H9 (cell line): ENCODE measurements at regions not wholly inside any gene's neighbourhood (a gene's known extent, or its start where the extent isn't known, plus 50 kb on each side); places are given as distances from the start of the nearest gene placed in this dataset.

Experiments used
- DNase-seq: peaks from one replicate; pipeline ENCODE4 v3.0.0-alpha.2; 2017
- H2AFZ ChIP-seq: one replicate; pipeline ENCODE4 v1.6.1; 2013; ENCODE audit warnings: mild to moderate bottlenecking, low read length, control low read depth, moderate library complexity
- H2AK5ac ChIP-seq: 2 replicates; pipeline ENCODE4 v1.6.1; 2013; ENCODE audit warnings: low read length, control low read depth, mixed read lengths; ENCODE audit not compliant: insufficient read length
- H2BK120ac ChIP-seq: one replicate; pipeline ENCODE4 v1.6.1; 2013; ENCODE audit warnings: low read depth, mild to moderate bottlenecking, low read length, control low read depth, inconsistent platforms; ENCODE audit not compliant: poor library complexity, severe bottlenecking
- H2BK12ac ChIP-seq: 2 replicates; pipeline ENCODE4 v1.6.1; 2013; ENCODE audit warnings: low read length, control low read depth, mixed read lengths, low read depth; ENCODE audit not compliant: insufficient read length
- H2BK15ac ChIP-seq: 2 replicates; pipeline ENCODE4 v1.6.1; 2013; ENCODE audit warnings: low read depth, low read length, control low read depth
- H2BK20ac ChIP-seq: one replicate; pipeline ENCODE4 v1.6.1; 2013; ENCODE audit warnings: low read depth, mild to moderate bottlenecking, low read length, control low read depth, inconsistent platforms; ENCODE audit not compliant: poor library complexity, severe bottlenecking
- H2BK5ac ChIP-seq: 2 replicates; pipeline ENCODE4 v1.6.1; 2013; ENCODE audit warnings: low read length, control low read depth, mixed read lengths; ENCODE audit not compliant: insufficient read length
- H3K14ac ChIP-seq: 2 replicates; pipeline ENCODE4 v1.6.1; 2013; ENCODE audit warnings: low read length, control low read depth; ENCODE audit not compliant: insufficient read depth
- H3K18ac ChIP-seq: 2 replicates; pipeline ENCODE4 v1.6.1; 2013; ENCODE audit warnings: low read depth, mild to moderate bottlenecking, mixed read lengths, low read length, control low read depth; ENCODE audit not compliant: insufficient read length
- H3K23ac ChIP-seq: 2 replicates; pipeline ENCODE4 v1.6.1; 2013; ENCODE audit warnings: low read length, control low read depth, mixed read lengths, low read depth; ENCODE audit not compliant: insufficient read length
- H3K23me2 ChIP-seq: 2 replicates; pipeline ENCODE4 v1.6.1; 2013; ENCODE audit warnings: low read depth, mild to moderate bottlenecking, mixed read lengths, low read length, control low read depth; ENCODE audit not compliant: insufficient read length, poor library complexity, severe bottlenecking
- H3K27ac ChIP-seq: 2 replicates; pipeline ENCODE4 v1.5.1; 2013; ENCODE audit warnings: low read length, control low read depth, mixed read lengths, low read depth; ENCODE audit not compliant: insufficient read length
- H3K27me3 ChIP-seq: 2 replicates; pipeline ENCODE4 v1.6.1; 2013; ENCODE audit warnings: low read length, control low read depth, inconsistent platforms; ENCODE audit not compliant: insufficient read depth
- H3K4ac ChIP-seq: 2 replicates; pipeline ENCODE4 v1.6.1; 2013; ENCODE audit warnings: low read depth, mild to moderate bottlenecking, control low read depth, inconsistent platforms, low read length, moderate library complexity
- H3K4me1 ChIP-seq: 2 replicates; pipeline ENCODE4 v1.6.1; 2013; ENCODE audit warnings: low read length, control low read depth, inconsistent platforms; ENCODE audit not compliant: insufficient read depth
- H3K4me2 ChIP-seq: 2 replicates; pipeline ENCODE4 v1.6.1; 2013; ENCODE audit warnings: low read length, control low read depth, mixed read lengths; ENCODE audit not compliant: insufficient read length, insufficient read depth
- H3K56ac ChIP-seq: 2 replicates; pipeline ENCODE4 v1.6.1; 2013; ENCODE audit warnings: low read depth, mild to moderate bottlenecking, mixed read lengths, low read length, control low read depth; ENCODE audit not compliant: insufficient read length
- H3K79me1 ChIP-seq: 2 replicates; pipeline ENCODE4 v1.6.1; 2013; ENCODE audit warnings: low read depth, mild to moderate bottlenecking, moderate library complexity, low read length, control low read depth, inconsistent platforms; ENCODE audit not compliant: insufficient read depth, poor library complexity, severe bottlenecking
- H3K79me2 ChIP-seq: 2 replicates; pipeline ENCODE4 v1.6.1; 2013; ENCODE audit warnings: low read length, control low read depth, inconsistent platforms; ENCODE audit not compliant: insufficient read depth
- H3K9ac ChIP-seq: 2 replicates; pipeline ENCODE4 v1.6.1; 2013; ENCODE audit warnings: low read length, control low read depth, mixed read lengths; ENCODE audit not compliant: insufficient read length; ENCODE audit errors: extremely low read depth
- H3K9me3 ChIP-seq: one replicate; pipeline ENCODE4 v1.6.1; 2013; ENCODE audit warnings: low read depth, low read length, inconsistent platforms; ENCODE audit not compliant: control insufficient read depth
- H3T11ph ChIP-seq: one replicate; pipeline ENCODE4 v1.6.1; 2013; ENCODE audit warnings: mild to moderate bottlenecking, low read length, control low read depth, inconsistent platforms
- H4K20me1 ChIP-seq: one replicate; pipeline ENCODE4 v1.6.1; 2013; ENCODE audit not compliant: control insufficient read depth, insufficient read length, insufficient read depth
- H4K5ac ChIP-seq: 2 replicates; pipeline ENCODE4 v1.6.1; 2013; ENCODE audit warnings: low read depth, mild to moderate bottlenecking, mixed read lengths, low read length, control low read depth; ENCODE audit not compliant: insufficient read length
- H4K8ac ChIP-seq: replicated peaks from 2 replicates; pipeline ENCODE4 v1.6.1; 2013; ENCODE audit warnings: low read length, control low read depth, mixed read lengths, low read depth; ENCODE audit not compliant: insufficient read length
- H4K91ac ChIP-seq: 2 replicates; pipeline ENCODE4 v1.6.1; 2013; ENCODE audit warnings: low read depth, mild to moderate bottlenecking, moderate library complexity, mixed read lengths, low read length, control low read depth; ENCODE audit not compliant: insufficient read length
- H3K27ac Mint-ChIP-seq, 3 experiments: 2 replicates in 2 of 3; 3 replicates in 1 of 3; pipeline ENCODE4 v1.8.0; 2020 to 2021; ENCODE audit warnings: mixed read lengths in 3 of 3, mild to moderate bottlenecking in 1 of 3, moderate library complexity in 1 of 3
- H3K27me3 Mint-ChIP-seq: 2 replicates; pipeline ENCODE4 v1.8.0; 2021; ENCODE audit warnings: low read depth, mild to moderate bottlenecking, moderate library complexity, mixed read lengths
- H3K36me3 Mint-ChIP-seq, 3 experiments: 2 replicates in 2 of 3; 3 replicates in 1 of 3; pipeline ENCODE4 v1.8.0; 2020 to 2021; ENCODE audit warnings: low read depth in 3 of 3, mixed read lengths in 3 of 3; ENCODE audit not compliant: insufficient read depth in 1 of 3
- H3K4me1 Mint-ChIP-seq, 2 experiments: 2 replicates each; pipeline ENCODE4 v1.8.0; 2020; ENCODE audit warnings: mixed read lengths in 2 of 2
- H3K4me3 Mint-ChIP-seq, 2 experiments: 2 replicates in 1 of 2; 3 replicates in 1 of 2; pipeline ENCODE4 v1.8.0; 2020 to 2021; ENCODE audit warnings: mild to moderate bottlenecking in 2 of 2, mixed read lengths in 2 of 2, moderate library complexity in 1 of 2
- H3K9me3 Mint-ChIP-seq, 2 experiments: 2 replicates in 1 of 2; 3 replicates in 1 of 2; pipeline ENCODE4 v1.8.0; 2020; ENCODE audit warnings: mild to moderate bottlenecking in 2 of 2, mixed read lengths in 2 of 2, moderate library complexity in 1 of 2
- CTCF ChIP-seq: fragments of 200-600 bp; sonication (generic); conservative IDR thresholded peaks from 3 replicates; pipeline ENCODE4 v1.8.0; 2021; ENCODE audit warnings: antibody characterized with exemption, mild to moderate bottlenecking
- WGBS: extraction: QIAGEN DNeasy Blood & Tissue Kit; methylation state at CpG from one replicate; pipeline ENCODE4 v1.1.7; 2013; ENCODE audit warnings: missing lambda C conversion rate, low lambda C conversion rate, mixed read lengths; ENCODE audit not compliant: insufficient read length; ENCODE audit errors: extremely low coverage; 5-methylcytosine and 5-hydroxymethylcytosine counted together

- H3K4me1 Mint-ChIP-seq: peaks cover 17 to 19% of the 10 kb centered on the region in 2 experiments
- H3K27ac Mint-ChIP-seq: peak overlapping the region in 1 of 3 experiments; percentile 27; a peak in 2 of 7 replicates
- H3K36me3 Mint-ChIP-seq: peaks cover 0 to under 1% (median under 1%) of the 10 kb centered on the region in 3 experiments; a peak in 5 of 7 replicates
- H3K23me2 ChIP-seq: no peaks in the 10 kb centered on the region
- H3K9me3 Mint-ChIP-seq: peaks cover 1% of the 10 kb centered on the region in 2 experiments; a peak in 3 of 5 replicates
- no peak overlapping the region for H2AFZ ChIP-seq
- H3K23ac ChIP-seq: no peak overlapping the region
- H2BK20ac ChIP-seq: no peak overlapping the region
- H3K14ac ChIP-seq: no peak overlapping the region
- no peaks in the 10 kb centered on the region for H3K27me3 ChIP-seq
- no peak overlapping the region; the same call in 1 of the 2 replicates for H3K4ac ChIP-seq
- no peak overlapping the region for H2BK120ac ChIP-seq
- H3K9me3 ChIP-seq: no peaks in the 10 kb centered on the region
- no peak overlapping the region for H3K4me3 Mint-ChIP-seq
- H3T11ph ChIP-seq: no peak overlapping the region
- WGBS: no CpG with 5 or more reads among the region's 2 CpGs
- no peak overlapping the region for H3K18ac ChIP-seq
- no peak overlapping the region for H2BK12ac ChIP-seq
- no peak overlapping the region for H3K9ac ChIP-seq
- no peak overlapping the region for H4K91ac ChIP-seq
- no peak overlapping the region for H4K5ac ChIP-seq
- no peaks in the 10 kb centered on the region; the same call in 1 of the 2 replicates for H3K27me3 Mint-ChIP-seq
- H3K79me1 ChIP-seq: no peaks in the 10 kb centered on the region
- no peaks in the 10 kb centered on the region for H3K79me2 ChIP-seq
- no peak overlapping the region for H2BK15ac ChIP-seq
- no peak overlapping the region for H2BK5ac ChIP-seq
- DNase-seq: no peak
- no peak overlapping the region for H3K27ac ChIP-seq
- H4K8ac ChIP-seq: no peak overlapping the region
- H3K4me2 ChIP-seq: no peak overlapping the region
- peaks cover 4% of the 10 kb centered on the region; the same call in 1 of the 2 replicates for H3K4me1 ChIP-seq
- H2AK5ac ChIP-seq: no peak overlapping the region
- no peak overlapping the region for H3K56ac ChIP-seq
- TF ChIP-seq CTCF: no peak
- H4K20me1 ChIP-seq: no peaks in the 10 kb centered on the region
These were observed 93.9 kb upstream of the GPM6A start for GRCh38 chr4:175905925-175906324.
